ENCODE measurements at regions not wholly inside any gene's neighbourhood (a gene's known extent, or its start where the extent isn't known, plus 50 kb on each side); places are given as distances from the start of the nearest gene placed in this dataset.

GRCh38 chr5:61779743-61780142, 447.7 kb downstream of the ZSWIM6 start:
- TF ChIP-seq, protein P1, sequence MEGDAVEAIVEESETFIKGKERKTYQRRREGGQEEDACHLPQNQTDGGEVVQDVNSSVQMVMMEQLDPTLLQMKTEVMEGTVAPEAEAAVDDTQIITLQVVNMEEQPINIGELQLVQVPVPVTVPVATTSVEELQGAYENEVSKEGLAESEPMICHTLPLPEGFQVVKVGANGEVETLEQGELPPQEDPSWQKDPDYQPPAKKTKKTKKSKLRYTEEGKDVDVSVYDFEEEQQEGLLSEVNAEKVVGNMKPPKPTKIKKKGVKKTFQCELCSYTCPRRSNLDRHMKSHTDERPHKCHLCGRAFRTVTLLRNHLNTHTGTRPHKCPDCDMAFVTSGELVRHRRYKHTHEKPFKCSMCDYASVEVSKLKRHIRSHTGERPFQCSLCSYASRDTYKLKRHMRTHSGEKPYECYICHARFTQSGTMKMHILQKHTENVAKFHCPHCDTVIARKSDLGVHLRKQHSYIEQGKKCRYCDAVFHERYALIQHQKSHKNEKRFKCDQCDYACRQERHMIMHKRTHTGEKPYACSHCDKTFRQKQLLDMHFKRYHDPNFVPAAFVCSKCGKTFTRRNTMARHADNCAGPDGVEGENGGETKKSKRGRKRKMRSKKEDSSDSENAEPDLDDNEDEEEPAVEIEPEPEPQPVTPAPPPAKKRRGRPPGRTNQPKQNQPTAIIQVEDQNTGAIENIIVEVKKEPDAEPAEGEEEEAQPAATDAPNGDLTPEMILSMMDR (IDR thresholded peaks at IDR 0.05), result no peak
- no peak for TF ChIP-seq POLR2A (IDR thresholded peaks at IDR 0.05)

All from vagina (tissue), 2 donors.